ENCODE measurements at regions not wholly inside any gene's neighbourhood (a gene's known extent, or its start where the extent isn't known, plus 50 kb on each side); places are given as distances from the start of the nearest gene placed in this dataset.

GRCh38 chr6:25147223-25147622 lies 132.0 kb upstream of the CARMIL1 start:
- intact Hi-C loops (cut with DNase I; ENCODE audit: low total_unique reads): no loop called here
- H3K36me3 ChIP-seq: no peaks in the 10 kb centered on the region
- no peak overlapping the region for H3K27ac ChIP-seq
- no peak for TF ChIP-seq POLR2AphosphoS5 (IDR thresholded peaks at IDR 0.05)
- TF ChIP-seq EP300 (IDR thresholded peaks at IDR 0.05): no peak
- no peak for TF ChIP-seq POLR2A (IDR thresholded peaks at IDR 0.05)
- TF ChIP-seq, protein P1, sequence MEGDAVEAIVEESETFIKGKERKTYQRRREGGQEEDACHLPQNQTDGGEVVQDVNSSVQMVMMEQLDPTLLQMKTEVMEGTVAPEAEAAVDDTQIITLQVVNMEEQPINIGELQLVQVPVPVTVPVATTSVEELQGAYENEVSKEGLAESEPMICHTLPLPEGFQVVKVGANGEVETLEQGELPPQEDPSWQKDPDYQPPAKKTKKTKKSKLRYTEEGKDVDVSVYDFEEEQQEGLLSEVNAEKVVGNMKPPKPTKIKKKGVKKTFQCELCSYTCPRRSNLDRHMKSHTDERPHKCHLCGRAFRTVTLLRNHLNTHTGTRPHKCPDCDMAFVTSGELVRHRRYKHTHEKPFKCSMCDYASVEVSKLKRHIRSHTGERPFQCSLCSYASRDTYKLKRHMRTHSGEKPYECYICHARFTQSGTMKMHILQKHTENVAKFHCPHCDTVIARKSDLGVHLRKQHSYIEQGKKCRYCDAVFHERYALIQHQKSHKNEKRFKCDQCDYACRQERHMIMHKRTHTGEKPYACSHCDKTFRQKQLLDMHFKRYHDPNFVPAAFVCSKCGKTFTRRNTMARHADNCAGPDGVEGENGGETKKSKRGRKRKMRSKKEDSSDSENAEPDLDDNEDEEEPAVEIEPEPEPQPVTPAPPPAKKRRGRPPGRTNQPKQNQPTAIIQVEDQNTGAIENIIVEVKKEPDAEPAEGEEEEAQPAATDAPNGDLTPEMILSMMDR (IDR thresholded peaks at IDR 0.05): no peak
- no peak overlapping the region for H3K4me3 ChIP-seq
- H3K4me1 ChIP-seq: no peaks in the 10 kb centered on the region
- peaks cover 0 to 5% (median 0%) of the 10 kb centered on the region in 4 donors for H3K9me3 ChIP-seq
- no peak for DNase-seq
- no peaks in the 10 kb centered on the region for H3K27me3 ChIP-seq

- Histone ChIP-seq H3K9me3 (peaks cover 0 to 5% (median 0%) of the 10 kb centered on the region in 4 donors), H3K27me3 (no peaks in the 10 kb centered on the region), H3K4me3 (no peak overlapping the region), H3K27ac (no peak overlapping the region), H3K4me1 (no peaks in the 10 kb centered on the region), H3K36me3 (no peaks in the 10 kb centered on the region)
- intact Hi-C loops (cut with DNase I; ENCODE audit: low total_unique reads): no loop called here
- WGBS, 5 donors: 76 to 90% (median 85%) methylated on average over 1 of the region's 1 CpG
- TF ChIP-seq, protein P1 (IDR thresholded peaks at IDR 0.05): no peak
- TF ChIP-seq EP300 (IDR thresholded peaks at IDR 0.05): no peak
- TF ChIP-seq POLR2AphosphoS5 (IDR thresholded peaks at IDR 0.05): no peak
- TF ChIP-seq POLR2A (IDR thresholded peaks at IDR 0.05): no peak
- no peak for DNase-seq
These were observed 129.1 kb upstream of the CARMIL1 start for GRCh38 chr6:25150031-25150430.

DNA sequence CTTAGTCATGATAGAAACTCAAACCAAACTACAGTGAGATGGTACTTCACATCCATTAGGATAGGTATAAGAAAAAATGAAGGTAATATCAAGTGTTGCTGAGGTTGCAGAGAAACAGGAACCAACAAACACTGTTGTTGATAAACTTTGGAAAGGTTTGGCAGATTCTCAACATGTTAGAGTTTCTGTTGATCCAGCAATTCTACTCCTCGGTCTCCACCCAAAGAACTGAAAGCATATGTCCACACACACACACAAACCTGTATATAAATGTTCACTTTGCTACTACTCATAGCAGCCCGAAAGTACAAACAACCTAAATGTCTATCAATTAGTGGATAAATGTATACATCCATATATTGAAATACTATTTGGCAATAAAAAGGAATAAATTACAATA lies 128.3 kb upstream of the CARMIL1 start:
- H3K9me3 ChIP-seq: peaks cover 0 to 5% (median 0%) of the 10 kb centered on the region in 4 donors
- no peaks in the 10 kb centered on the region for H3K36me3 ChIP-seq
- intact Hi-C loops (cut with DNase I; ENCODE audit: low total_unique reads): no loop called here
- H3K4me1 ChIP-seq: no peaks in the 10 kb centered on the region
- H3K4me3 ChIP-seq: no peak overlapping the region
- TF ChIP-seq POLR2A (IDR thresholded peaks at IDR 0.05) (no peak), EP300 (IDR thresholded peaks at IDR 0.05) (no peak), POLR2AphosphoS5 (IDR thresholded peaks at IDR 0.05) (no peak)
- TF ChIP-seq, protein P1 (IDR thresholded peaks at IDR 0.05): no peak
- no peak for DNase-seq
- 62 to 85% (median 73%) methylated on average over 2 of the region's 2 CpGs for WGBS, 5 donors
- no peaks in the 10 kb centered on the region for H3K27me3 ChIP-seq
- H3K27ac ChIP-seq: no peak overlapping the region

DNA sequence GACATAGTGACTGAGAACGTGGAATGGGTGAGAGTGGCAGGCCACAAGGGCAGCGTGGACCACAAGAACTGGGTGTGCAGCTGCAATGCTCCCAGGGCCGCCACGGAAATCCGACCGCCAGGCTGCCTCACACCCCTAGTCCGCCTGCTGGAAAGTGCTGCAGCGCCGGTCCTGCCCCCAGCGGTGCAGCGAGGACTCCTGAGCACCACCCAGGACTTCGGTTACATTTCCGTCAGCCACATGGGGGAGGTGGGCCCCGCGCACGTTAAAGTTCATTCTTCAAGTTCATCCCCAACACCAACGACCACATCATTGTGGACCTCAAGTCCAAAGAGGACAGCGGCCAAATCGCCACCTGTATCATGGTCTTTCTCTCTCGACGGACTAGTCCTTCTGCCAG lies 126.1 kb upstream of the CARMIL1 start:
- WGBS, 5 donors: 94 to 98% (median 97%) methylated on average over 16 to 21 of the region's 21 CpGs
- H3K9me3 ChIP-seq: peaks cover 0 to 13% (median 8%) of the 10 kb centered on the region in 4 donors
- TF ChIP-seq POLR2A (IDR thresholded peaks at IDR 0.05): no peak
- TF ChIP-seq, protein P1 (IDR thresholded peaks at IDR 0.05): no peak
- no peaks in the 10 kb centered on the region for H3K27me3 ChIP-seq
- DNase-seq: no peak
- no peaks in the 10 kb centered on the region for H3K4me1 ChIP-seq
- intact Hi-C loops (cut with DNase I; ENCODE audit: low total_unique reads): no loop called here
- H3K27ac ChIP-seq: no peak overlapping the region
- no peak overlapping the region for H3K4me3 ChIP-seq
- H3K36me3 ChIP-seq: no peaks in the 10 kb centered on the region
